ENCODE measurements at regions not wholly inside any gene's neighbourhood (a gene's known extent, or its start where the extent isn't known, plus 50 kb on each side); places are given as distances from the start of the nearest gene placed in this dataset.
"Not testable (repeated sequence)": the region's sequence is repeated elsewhere in the genome, so short reads cannot be mapped to it uniquely, and the experiment has no call there.

DNA sequence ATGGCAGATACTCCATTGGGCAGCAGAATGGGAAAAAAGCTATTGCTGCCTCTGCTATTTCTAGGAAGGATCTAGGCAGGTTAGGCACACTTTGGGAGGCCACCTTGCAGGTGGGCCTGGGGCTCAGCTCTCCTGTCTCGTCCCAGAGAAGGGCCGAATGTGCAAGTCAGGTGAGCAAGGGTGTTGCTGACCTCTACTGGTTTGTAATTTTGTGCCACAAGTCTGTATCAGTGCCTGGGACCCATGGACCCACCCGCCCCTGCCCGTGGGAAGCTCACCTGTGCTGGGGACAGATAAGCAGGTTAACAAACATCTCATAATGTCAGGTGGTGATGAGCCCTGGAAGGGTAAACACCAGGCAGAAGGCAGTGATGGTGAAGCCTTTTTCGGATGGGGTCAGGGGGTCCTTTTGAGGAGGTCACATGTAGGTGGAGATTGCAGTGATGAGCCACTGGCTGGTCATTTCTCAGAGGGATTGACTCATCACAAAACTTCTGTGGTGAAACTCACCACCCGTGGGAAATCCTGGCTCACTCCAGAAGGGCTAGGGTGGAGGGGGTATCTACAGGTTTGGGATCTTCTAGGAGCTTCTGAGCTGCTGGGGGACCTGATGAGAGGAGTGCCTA is 161.3 kb downstream of the KLF13 start:
- no peak for DNase-seq (ENCODE audit: low spot score)

DNA sequence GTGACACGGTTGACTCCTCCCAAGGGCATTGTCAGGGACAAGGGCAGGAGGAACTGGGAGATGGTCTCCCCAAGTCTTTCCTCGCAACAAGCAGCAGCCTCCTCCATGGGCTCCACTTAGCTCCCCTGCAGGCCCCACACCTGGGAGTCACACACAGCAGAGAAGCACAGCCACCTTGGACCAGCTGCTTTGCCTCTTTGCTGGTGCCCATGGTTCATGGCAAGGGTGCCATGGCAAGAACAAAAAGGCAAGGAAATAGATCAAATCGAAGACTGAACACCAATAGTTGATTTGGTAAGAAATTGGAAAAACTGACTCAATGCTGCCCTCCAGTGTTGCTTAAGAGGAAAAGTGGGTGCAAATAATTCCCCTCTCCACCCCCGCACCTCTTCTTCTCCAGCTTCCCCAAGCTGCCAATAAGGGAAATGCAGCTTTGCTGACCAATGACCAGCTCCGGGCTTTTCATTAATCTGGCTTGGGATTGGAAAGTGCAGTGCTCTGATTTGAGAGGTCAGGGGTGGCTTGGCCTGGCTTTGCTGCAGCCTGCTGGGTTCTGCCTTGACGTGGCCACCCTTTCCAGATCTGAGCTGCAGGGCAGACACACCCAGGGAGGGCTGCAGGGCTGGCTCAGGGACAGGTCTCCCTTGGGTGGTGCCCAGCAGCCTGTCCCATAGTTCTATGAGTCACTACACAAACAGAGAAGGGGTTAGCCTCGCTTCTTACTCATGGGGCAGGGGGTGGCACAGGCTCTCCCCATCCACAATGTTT is 162.0 kb downstream of the KLF13 start:
- no peak for DNase-seq (ENCODE audit: low spot score)

DNA sequence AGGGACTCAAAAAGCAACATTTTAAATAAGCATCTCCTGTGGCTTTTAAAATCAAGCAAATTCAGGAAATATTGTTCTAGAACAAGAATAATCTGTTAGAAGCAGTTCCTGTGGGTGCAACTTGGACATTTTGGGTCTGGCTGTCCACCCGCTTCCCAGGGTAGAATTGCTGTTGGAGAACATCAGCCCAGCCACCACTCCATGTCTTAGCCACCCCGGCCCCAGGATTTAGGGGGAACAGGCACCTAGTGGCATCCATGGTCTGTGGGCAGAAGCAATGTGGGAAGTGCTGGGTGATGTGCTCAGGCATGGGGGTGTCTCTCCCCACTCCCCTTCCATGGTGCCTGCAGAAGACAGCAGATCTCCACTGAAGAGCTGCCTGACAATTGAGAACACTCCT is 162.6 kb downstream of the KLF13 start:
- no peak for DNase-seq (ENCODE audit: low spot score)

DNA sequence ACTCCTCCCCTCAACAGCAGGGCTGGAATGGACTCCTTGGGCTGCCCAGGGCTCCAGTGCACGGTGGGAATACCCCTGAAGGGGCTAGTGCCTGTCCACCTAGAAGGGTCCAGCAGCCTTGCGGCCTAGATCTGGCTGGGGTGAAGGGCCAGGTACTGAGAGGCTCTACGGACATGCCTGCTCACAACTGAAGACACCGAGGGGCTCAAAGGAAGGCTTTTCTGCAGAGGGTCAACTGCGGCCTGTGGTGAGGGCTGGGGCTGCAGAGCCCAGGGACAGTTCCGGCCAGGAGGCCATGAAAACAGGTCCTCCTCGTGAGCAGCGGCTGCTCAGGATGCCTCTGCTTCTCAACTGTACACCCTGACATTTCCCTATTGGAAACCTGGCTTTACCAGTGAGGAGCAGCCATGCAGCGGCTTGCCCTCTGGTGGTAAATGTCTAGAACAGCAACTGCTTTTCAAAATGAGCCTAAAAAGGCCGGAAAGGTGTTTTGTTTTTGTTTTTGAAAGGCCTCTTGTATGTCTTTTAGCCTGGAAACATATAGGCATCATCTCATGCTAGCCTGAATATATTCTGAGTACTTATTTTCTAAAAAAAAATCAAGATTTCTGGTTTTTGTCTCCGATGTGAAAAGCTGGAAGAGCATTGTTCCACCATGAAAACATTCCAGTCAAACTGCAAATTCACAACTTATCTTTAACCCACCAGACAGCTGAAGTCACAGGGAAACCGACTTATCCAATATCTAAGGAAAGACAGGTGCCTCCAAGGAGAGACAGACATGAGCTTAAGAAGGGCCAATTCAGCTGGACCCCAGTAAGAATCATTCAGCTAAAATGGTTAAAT is 163.4 kb downstream of the KLF13 start:
- DNase-seq (ENCODE audit: low spot score) = no peak

GRCh38 chr15:31494786-31495185 is 168.2 kb downstream of the KLF13 start:
- no peak for DNase-seq (ENCODE audit: low spot score)

DNA sequence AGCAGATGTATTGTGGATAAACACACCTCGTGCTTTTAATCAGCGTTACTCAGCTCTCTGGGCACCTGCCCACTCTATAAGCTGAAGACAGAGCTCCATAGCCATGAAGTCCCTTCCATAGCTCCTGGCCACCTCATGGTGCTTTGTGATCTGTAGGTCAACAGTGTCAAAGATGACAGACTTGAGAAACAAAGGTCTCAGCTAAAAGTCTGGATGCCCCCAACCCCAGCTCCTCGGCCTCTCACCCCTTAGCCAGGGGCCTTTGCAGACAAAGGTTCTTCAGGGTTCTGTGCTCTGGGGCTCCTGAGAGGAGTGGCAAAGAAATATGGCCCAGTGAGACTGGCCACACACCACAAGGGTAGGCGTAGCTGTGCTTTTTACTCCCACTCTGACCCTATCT is 168.6 kb downstream of the KLF13 start:
- no peak for DNase-seq (ENCODE audit: low spot score)

DNA sequence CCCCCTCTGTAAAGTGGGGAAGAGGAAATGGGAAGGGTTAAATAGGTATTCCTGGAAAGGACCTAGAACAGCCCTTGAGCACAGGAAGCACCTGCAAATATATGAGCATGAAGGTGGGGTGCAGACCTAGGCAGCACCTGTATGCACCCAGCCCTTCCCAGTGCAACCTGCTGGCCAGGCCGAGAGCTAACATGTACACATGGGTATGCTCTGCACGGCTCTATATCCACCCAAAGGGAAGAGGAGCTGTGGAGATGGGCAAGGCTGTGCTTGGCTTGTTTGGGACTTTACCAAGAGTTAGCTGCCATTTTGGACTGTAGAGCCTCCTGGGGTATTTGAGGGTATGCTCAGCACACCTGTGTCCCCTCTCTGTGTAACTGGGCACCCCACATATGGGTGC is 171.2 kb downstream of the KLF13 start:
- DNase-seq (ENCODE audit: low spot score) = no peak

- no peak for DNase-seq (ENCODE audit: low spot score)
These were observed 171.7 kb downstream of the KLF13 start for GRCh38 chr15:31498329-31498728.

DNA sequence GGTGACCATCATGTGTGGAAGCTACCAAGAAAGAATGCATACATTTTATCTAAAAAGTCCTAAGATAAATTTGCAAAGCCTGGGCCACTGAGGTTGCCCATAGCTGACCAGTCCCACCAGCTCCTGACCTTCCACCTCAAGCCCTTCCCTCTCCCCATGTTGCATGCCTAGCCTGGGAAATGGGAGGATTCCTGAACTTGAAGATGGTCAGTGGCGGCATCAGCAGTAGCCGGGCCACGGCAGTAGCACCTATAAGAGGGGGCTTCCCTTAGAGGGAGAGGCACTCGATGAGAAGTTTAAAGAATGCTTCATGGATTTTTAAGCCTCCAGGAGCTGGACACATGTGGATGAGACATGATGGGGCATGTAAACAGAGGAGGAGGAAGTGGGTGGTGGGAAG is 172.1 kb downstream of the KLF13 start:
- no peak for DNase-seq (ENCODE audit: low spot score)

- DNase-seq (ENCODE audit: low spot score) = no peak
These were observed 172.8 kb downstream of the KLF13 start for GRCh38 chr15:31499236-31499952.

GRCh38 chr15:31499953-31500765 is 173.5 kb downstream of the KLF13 start:
- DNase-seq (ENCODE audit: low spot score) = no peak

- DNase-seq (ENCODE audit: low spot score) = no peak
These were observed 174.3 kb downstream of the KLF13 start for GRCh38 chr15:31500766-31501449.

- no peak for DNase-seq (ENCODE audit: low spot score)
These were observed 175.0 kb downstream of the KLF13 start for GRCh38 chr15:31501536-31502157.

DNA sequence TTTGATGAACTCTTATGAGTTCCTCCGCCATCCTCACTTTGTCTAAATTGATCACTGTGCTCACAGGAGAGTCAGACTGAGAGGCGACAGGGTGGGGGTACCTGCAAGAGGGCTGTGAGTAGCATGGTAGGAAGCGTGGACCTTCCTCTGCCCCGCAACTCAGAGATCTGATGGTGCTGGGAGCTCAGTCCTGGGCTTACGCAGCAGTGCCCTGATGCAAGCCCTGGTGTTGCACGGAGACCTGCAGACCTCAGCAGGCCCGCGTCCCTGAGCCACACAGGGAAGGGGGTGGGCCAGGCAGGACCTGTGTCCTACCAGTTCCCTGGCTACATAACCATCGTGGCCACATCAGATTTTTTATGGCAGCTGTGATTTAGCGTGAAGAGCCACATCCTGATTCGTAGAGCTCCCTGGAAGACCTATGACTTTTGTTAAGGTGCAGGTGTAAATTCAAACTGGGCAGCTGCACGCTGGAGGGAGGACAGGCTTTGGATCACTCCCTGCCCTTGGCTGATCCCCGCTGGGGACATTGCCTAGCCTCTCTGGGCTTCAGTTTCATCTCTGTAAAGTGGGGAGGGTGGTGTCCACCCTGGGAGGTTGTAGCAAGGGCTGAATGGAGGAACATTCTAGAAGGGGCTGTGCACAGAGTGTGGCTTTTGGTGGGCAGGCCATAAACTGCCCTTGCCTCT is 176.1 kb downstream of the KLF13 start:
- DNase-seq (ENCODE audit: low spot score) = no peak

- no peak for DNase-seq (ENCODE audit: low spot score)
These were observed 176.6 kb downstream of the KLF13 start for GRCh38 chr15:31503256-31503655.

- DNase-seq (ENCODE audit: low spot score) = no peak
These were observed 177.3 kb downstream of the KLF13 start for GRCh38 chr15:31503758-31504461.

- DNase-seq (ENCODE audit: low spot score) = no peak
These were observed 177.8 kb downstream of the KLF13 start for GRCh38 chr15:31504462-31504839.

DNA sequence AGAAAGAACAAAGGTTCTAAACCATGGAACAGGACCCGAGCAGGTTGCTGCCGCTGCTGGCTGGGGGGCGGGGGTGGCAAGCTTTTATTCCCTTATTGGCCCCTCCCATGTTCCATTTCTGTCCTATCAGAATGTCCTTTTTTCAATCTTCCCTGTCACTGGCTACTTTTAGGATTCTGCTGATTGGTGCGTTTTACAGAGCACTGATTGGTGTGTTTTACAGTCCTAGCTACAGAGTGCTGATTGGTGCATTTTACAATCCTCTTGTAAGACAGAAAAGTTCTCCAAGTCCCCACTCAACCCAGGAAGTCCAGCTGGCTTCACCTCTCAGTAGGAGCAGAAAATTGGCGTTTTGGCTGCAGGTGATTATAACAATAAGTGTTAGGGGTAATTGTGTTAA is 180.9 kb downstream of the KLF13 start:
- DNase-seq (ENCODE audit: low spot score) = not testable (repeated sequence)

DNA sequence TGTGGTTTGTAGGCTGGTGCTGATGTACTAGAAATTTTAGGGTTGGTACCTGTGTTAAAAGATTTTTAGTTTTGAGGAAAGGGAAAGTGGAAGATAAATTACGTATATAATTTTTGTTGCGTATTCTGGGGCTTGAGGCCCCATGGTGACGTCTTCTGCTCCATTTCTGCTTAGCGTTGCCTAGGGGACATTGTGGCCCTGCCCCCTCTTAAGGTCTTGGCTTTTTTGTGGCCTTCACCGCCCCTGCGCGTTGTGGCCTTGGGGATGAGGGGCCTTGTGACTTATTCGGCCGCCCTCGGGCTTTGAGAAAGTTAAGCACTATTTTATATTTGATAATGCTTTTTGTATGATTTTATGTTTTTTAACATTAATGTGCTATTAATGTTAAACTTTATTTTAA is 182.0 kb downstream of the KLF13 start:
- no peak for DNase-seq (ENCODE audit: low spot score)
